Activated effector memory CD4-positive, alpha-beta T cell treated with anti-CD3 and anti-CD28 coated beads, Interleukin-2, amount 50 U/mL, for 16 hours (primary cell): ENCODE measurements at regions not wholly inside any gene's neighbourhood (a gene's known extent, or its start where the extent isn't known, plus 50 kb on each side); places are given as distances from the start of the nearest gene placed in this dataset.

Experiments used
- DNase-seq: peaks from one replicate; pipeline ENCODE4 v3.0.0-alpha.2; 2020

- no peak for DNase-seq
Observed at GRCh38 chr2:40507432-40507831, 55.5 kb upstream of the SLC8A1 start.

DNA sequence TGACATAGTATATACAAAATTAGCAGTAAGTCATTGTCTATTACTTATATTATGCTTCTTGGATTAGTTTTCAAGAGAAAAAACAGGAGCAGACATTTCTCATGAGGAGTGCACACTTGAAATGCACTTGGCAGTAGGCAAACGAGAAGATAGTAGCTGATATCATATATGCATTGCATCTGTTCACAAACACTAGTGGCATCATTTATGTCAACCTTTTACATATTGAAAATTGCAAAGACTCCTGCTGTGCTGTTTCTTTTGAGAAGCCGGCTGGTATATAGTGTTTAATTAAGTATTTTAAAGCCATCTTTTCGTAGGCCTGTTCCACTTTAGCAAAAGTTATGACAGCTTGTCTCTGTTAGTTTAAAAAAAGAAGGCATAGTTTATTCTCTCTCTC, 58.4 kb upstream of the SLC8A1 start:
- DNase-seq: no peak

DNA sequence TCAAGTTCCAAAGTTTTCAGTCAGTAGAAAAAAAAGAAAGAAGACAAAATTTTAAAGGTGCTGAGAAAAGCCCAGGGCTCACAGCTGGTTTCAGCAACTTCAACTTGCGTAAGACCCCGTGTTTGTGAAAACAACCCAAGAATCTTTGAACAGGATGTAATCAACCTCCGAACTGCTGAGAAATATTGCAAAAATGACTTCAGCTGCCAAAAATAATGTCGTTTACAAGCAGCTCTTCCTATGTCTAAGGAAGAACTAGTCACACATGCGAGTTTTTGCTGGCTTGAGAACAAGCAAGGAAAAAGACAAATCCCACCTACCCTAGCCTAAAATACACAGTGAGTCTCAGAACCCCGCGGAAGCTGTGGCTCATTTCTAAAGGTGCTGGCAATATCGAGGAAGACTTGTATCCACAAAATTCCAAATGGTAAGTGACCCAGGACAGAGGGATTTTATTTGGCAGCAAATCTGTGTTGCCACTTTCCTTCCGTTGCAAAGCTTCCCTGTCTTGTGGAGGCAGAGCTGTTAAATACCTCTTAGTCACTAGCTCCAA, 59.8 kb upstream of the SLC8A1 start:
- DNase-seq: no peak

GRCh38 chr2:40512256-40512655, 60.4 kb upstream of the SLC8A1 start:
- DNase-seq: no peak

DNA sequence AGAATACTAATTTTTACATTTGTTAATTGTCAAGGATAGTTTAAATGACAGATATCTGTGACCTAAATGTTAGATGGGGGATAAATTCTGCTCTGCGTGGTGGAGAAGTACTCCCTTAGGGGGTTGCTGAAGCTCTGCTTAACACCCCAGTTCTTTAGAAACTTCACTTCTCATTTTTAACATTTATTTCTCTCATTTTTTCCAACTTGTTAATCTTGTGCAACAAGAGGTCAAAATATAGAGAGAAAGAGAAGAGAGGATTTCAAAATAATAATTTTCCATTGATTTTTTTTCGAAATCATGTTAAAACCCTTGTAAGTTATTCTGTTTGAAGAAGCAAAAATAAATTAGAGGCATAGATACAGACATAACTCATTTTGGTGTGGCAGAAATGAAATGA, 61.3 kb upstream of the SLC8A1 start:
- DNase-seq: no peak

GRCh38 chr2:40516604-40517003, 64.7 kb upstream of the SLC8A1 start:
- no peak for DNase-seq

GRCh38 chr2:40528564-40528963, 76.7 kb upstream of the SLC8A1 start:
- no peak for DNase-seq

DNA sequence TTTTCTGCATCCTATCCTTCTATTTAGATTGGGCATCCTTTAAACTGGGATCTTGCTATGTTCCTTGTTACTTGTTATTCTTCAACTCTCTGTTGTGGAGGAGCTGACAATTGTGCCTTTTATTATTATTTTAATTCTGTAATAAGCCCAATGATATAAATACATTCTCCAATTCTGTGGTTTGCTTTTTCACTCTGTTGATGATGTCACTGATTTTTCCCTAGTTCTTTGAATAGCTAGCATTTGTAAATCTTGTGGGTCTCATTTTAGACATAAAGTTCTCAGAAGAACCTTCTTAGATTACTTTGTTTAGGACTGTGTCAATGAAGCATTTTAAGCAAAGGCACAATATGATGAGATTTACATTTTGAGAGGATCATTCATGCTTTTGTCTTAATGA, 79.5 kb upstream of the SLC8A1 start:
- no peak for DNase-seq

DNA sequence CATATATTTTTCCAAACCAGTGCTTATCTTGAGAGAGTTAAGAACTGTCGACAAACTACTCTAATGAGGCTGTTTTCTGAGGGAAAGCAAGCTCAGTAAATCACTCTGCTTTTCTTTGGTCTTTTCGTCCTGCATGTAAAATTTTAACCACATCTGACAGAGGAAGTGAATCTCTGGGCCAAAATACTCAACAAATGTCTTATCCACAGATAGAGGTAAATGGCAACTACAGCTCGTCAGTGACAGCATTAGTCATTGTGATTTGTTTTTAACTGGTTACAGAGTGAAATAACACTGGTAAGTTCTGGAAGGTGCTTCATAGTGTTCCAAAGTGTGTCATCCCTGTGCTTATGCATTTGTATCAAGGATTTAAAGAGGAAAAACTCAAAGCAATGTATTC, 82.6 kb upstream of the SLC8A1 start:
- DNase-seq: no peak

DNA sequence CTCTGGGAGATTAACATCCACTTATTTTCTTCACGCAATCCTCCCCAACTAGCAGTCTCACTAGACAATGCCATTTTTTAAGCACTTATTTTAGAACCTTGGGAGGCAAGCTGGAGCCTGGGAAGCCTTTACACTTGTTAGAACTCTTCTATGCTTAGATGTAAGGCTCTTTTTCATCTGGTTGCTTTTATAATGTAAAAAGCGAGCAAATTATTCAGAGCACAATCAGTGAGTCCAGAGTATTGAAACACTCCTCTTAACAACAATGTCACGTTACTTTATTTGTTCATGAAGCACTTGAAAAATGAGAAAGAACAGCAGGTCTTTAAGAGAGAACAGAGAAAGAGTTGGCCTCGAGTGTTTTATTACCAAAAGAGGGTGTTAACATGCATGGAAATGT, 84.1 kb upstream of the SLC8A1 start:
- DNase-seq: no peak

GRCh38 chr2:40540026-40540425, 88.1 kb upstream of the SLC8A1 start:
- DNase-seq: no peak

DNA sequence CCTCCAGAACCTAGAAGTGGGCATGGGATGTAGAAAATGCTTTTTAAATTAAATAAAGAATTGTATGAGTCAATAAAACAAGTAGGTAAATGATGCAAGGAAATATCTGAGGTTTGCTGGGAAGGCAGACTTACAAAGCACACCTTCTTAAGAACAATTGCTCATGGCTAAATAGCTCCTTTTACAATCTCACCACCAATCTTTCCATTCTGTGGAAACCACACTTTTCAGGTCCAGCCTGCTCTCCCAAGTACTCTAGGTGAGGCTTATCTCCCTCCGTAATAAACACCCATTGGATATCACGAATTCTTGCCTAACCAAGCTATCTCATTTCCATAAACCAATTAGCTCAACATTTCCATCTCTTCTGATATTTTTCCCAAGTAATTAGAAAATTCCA, 91.5 kb upstream of the SLC8A1 start:
- no peak for DNase-seq

GRCh38 chr2:40544072-40544471, 92.2 kb upstream of the SLC8A1 start:
- no peak for DNase-seq

DNA sequence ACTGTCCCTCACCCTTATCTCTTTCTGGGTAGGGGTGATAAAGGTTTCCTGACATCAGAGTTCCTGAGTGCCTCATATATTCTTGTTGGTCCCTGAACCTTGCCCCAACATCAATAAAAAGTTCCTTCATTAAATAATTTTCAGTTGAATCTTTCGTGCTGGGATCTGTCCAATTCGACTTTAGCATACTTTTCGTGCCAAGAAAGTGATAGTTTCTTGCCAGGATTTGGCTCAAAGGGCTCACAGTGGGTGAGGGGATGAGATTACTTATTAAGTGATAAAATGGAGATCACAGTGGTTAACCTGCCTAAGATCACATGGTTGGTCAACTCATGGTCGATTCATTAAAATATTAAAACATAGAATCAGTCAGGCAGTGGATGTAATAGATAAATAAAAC, 93.8 kb upstream of the SLC8A1 start:
- no peak for DNase-seq

- DNase-seq: no peak
Observed at GRCh38 chr2:40546439-40547191, 94.7 kb upstream of the SLC8A1 start.

GRCh38 chr2:40548521-40548920, 96.6 kb upstream of the SLC8A1 start:
- no peak for DNase-seq

- DNase-seq: no peak
Observed at GRCh38 chr2:40550085-40550484, 98.2 kb upstream of the SLC8A1 start.

- DNase-seq: no peak
Observed at GRCh38 chr2:40551081-40551480, 99.2 kb upstream of the SLC8A1 start.

DNA sequence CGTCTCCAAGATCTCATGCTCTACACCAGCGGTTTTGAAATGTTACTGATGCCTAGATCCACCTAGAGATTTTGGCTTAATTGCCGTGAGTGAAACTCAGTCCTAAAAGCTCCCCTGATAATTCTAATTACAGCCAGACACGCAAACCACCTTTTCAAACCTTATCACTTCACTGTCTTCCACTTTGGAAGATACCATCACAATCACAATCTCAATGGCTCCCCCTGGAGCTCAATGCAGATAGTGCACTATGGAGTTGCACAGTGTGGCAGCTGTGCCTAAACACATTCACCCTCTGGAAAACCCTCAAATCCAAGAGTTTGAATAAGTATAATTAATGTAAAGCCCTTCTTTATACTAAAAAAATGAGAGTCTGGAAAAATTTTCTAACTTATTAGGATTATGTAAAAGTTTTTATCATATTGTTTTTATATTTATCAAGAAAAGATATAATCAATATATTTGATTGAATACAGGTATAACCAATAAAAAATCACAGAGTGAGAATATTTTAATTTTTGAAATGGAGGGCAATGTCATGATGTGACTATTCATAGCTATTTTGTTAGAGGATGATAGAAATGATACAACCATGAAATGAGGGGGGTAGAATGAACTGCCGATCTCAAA, 102.9 kb upstream of the SLC8A1 start:
- no peak for DNase-seq

DNA sequence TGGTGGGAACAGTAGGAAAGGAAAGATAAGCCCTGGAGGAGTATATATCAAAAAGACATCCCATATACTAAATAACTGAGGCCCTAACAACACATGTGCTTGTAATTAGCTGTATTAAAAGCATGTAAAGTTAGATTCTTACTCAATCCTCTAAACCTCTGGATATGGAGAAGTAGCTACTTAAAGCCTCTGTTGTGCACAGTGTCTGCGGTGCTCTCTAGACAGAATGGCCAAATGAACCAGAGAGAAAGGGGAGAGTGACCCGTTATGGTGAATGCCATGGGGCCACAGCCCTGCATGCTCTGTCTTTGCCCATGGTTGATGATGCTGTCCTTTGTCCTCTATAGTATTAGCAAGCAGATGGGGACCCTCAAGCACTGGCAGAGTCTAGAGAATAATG, 104.4 kb upstream of the SLC8A1 start:
- DNase-seq: no peak

- DNase-seq: no peak
Observed at GRCh38 chr2:40556739-40557138, 104.8 kb upstream of the SLC8A1 start.

DNA sequence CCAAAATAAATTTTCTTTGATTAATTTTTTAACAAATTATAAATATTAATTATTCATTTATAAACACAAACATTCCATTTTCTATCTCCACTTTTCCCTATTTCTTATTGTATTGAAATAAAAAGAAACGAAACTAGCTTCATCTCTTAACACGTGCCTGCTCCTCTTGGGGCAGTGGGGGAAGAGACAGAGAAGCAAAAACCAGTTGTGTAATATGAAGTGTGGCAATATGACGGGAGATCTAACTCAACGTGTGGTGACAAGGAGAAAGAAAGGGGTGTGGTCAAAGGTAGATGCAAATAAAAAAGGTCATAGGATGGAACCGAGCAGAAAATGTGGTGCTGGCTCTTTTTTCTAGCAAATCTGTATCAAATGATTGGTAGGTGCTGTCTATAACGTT, 106.9 kb upstream of the SLC8A1 start:
- no peak for DNase-seq

- DNase-seq: no peak
Observed at GRCh38 chr2:40559175-40559574, 107.3 kb upstream of the SLC8A1 start.

- DNase-seq: no peak
Observed at GRCh38 chr2:40564184-40564583, 112.3 kb upstream of the SLC8A1 start.

DNA sequence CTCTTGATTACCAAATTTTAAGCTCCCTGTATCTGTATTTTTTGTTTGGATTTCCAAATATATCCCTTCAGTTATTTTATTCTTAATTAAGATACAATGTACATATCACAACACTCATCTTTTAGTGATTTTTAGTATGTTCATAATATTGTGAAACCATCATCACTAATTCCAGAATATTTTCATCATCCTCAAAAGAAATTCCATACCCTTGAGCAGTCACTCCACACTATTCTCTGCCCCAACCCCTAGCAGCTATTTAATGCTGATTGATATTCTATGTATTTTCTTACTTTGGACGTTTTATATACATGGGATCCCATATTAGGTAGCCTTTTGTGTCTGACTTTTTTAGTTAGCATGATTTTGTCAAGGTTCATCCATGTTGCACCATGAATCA, 127.4 kb upstream of the SLC8A1 start:
- no peak for DNase-seq
